ENCODE measurements at regions not wholly inside any gene's neighbourhood (a gene's known extent, or its start where the extent isn't known, plus 50 kb on each side); places are given as distances from the start of the nearest gene placed in this dataset.

DNA sequence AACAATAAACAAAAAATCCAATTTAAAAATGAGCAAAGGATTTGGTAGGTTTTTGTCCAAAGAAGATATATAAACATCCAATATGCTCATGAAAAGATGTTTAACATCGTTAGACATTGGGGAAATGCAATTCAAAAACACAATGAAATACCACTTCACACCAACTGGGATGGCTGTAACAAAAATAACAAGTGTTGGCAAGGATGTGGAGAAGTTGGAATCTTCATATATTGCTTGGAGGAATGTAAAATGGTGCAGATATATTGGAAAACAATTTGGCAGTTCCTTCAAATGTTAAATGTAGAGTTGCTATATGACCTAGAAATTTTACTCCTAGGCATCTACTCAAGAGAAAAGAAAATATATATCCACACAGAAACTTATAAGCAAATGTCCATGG, 224.3 kb downstream of the AUH start:
- H3K9me3 ChIP-seq: no peaks in the 10 kb centered on the region
- intact Hi-C loops (cut with DNase I): no loop called here
- TF ChIP-seq EP300 (IDR thresholded peaks at IDR 0.05): no peak
- no peak for TF ChIP-seq POLR2A (IDR thresholded peaks at IDR 0.05)
- TF ChIP-seq, protein P1, sequence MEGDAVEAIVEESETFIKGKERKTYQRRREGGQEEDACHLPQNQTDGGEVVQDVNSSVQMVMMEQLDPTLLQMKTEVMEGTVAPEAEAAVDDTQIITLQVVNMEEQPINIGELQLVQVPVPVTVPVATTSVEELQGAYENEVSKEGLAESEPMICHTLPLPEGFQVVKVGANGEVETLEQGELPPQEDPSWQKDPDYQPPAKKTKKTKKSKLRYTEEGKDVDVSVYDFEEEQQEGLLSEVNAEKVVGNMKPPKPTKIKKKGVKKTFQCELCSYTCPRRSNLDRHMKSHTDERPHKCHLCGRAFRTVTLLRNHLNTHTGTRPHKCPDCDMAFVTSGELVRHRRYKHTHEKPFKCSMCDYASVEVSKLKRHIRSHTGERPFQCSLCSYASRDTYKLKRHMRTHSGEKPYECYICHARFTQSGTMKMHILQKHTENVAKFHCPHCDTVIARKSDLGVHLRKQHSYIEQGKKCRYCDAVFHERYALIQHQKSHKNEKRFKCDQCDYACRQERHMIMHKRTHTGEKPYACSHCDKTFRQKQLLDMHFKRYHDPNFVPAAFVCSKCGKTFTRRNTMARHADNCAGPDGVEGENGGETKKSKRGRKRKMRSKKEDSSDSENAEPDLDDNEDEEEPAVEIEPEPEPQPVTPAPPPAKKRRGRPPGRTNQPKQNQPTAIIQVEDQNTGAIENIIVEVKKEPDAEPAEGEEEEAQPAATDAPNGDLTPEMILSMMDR (IDR thresholded peaks at IDR 0.05): no peak

DNA sequence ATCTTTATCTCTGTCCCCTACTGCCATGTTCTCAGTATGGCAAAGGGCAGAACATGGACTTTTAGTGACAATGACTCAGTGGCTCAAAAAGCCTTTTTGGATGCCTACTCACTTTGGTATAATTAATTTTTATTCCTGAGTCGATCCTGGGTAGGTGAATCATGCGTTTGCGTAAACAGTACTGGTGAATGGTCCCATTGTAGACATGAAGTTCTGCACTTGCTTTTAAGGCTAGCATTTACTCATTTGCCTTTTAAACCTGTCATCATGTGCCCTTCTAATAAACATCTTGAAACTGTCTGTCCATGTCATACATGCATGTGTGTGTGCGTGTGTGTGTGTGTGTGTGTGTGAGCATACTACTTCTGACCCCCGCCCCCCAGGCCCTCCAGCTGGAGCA, 223.0 kb downstream of the AUH start:
- Histone ChIP-seq H3K4me3 (no peak overlapping the region), H3K36me3 (no peaks in the 10 kb centered on the region), H3K9me3 (no peaks in the 10 kb centered on the region), H3K4me1 (ENCODE audit: insufficient read depth) (no peaks in the 10 kb centered on the region), H3K27ac (no peak overlapping the region), H3K27me3 (no peaks in the 10 kb centered on the region)
- TF ChIP-seq, protein P1 (IDR thresholded peaks at IDR 0.05): no peak
- TF ChIP-seq EP300 (IDR thresholded peaks at IDR 0.05): no peak
- no peak for TF ChIP-seq POLR2A (IDR thresholded peaks at IDR 0.05)
- WGBS, 3 donors: 66 to 77% (median 74%) methylated on average over 5 of the region's 5 CpGs
- DNase-seq: no peak
- intact Hi-C loops (cut with DNase I): no loop called here

More for the DNA sequence above, 224.3 kb downstream of the AUH start:
- Histone ChIP-seq H3K27ac (no peak overlapping the region), H3K4me1 (ENCODE audit: insufficient read depth) (no peaks in the 10 kb centered on the region), H3K27me3 (no peaks in the 10 kb centered on the region), H3K36me3 (no peaks in the 10 kb centered on the region), H3K4me3 (no peak overlapping the region)
- WGBS, 3 donors: 82 to 90% (median 84%) methylated on average over 1 of the region's 1 CpG
- no peak for DNase-seq

DNA sequence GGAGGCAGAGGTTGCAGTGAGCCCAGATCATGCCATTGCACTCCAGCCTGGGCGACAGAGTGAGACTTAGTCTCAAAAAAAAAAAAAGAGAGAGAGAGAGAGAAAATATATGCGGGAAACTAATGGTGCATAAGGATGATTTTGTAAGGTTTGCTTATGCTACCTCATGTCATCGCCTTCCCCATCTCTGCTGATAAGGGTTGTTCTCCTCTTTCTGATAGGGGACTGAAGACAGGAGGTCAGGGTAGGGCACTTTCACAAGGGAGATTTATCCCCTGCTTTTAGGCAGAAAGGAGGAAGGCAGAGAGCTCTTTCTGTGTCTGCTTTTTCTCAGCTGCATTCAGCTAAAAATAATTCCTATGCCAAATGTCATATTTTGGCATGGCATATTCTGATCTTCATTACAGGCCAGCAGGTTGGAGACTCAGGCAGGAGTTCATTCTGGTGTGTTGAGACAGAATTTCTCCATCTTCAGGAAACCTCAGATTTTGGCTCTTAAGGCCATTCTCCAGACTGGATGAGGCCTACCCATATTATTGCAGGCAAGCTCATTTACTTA, 220.2 kb downstream of the AUH start:
- 38 to 47% (median 41%) methylated on average over 3 of the region's 3 CpGs for WGBS, 3 donors
- H3K4me3 ChIP-seq: no peak overlapping the region
- DNase-seq: no peak

DNA sequence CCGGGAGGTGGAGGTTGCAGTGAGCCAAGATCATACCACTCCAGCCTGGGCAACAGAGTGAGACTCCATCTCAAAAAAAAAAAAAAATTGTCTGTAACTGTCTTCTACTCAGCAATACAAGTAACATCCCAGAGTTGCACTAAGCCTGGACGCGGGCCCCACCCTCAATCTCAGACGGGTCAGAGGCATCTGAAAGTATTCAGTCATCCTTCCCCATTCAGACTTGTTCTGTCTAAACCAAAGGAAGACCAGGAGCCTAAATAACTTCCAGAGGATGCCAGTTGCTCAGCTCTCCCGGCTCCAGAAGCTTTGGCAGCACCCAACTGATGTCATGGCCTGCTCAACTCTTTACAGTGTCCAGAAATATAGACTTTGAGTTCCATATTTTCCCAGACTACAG, 218.6 kb downstream of the AUH start:
- Histone ChIP-seq H3K4me1 (ENCODE audit: insufficient read depth) (no peaks in the 10 kb centered on the region), H3K9me3 (no peaks in the 10 kb centered on the region), H3K4me3 (no peak overlapping the region), H3K27me3 (no peaks in the 10 kb centered on the region), H3K27ac (no peak overlapping the region), H3K36me3 (no peaks in the 10 kb centered on the region)
- intact Hi-C loops (cut with DNase I): no loop called here
- WGBS, 3 donors: 92 to 98% (median 96%) methylated on average over 5 of the region's 5 CpGs
- no peak for DNase-seq
- no peak for TF ChIP-seq POLR2A (IDR thresholded peaks at IDR 0.05)
- no peak for TF ChIP-seq EP300 (IDR thresholded peaks at IDR 0.05)

More for the DNA sequence above, 220.2 kb downstream of the AUH start:
- H3K27me3 ChIP-seq: no peaks in the 10 kb centered on the region
- TF ChIP-seq POLR2A (IDR thresholded peaks at IDR 0.05) (no peak), EP300 (IDR thresholded peaks at IDR 0.05) (no peak)
- TF ChIP-seq, protein P1 (IDR thresholded peaks at IDR 0.05): no peak
- no peaks in the 10 kb centered on the region for H3K4me1 ChIP-seq (ENCODE audit: insufficient read depth)
- intact Hi-C loops (cut with DNase I): no loop called here
- H3K36me3 ChIP-seq: no peaks in the 10 kb centered on the region
- no peak overlapping the region for H3K27ac ChIP-seq
- no peaks in the 10 kb centered on the region for H3K9me3 ChIP-seq

DNA sequence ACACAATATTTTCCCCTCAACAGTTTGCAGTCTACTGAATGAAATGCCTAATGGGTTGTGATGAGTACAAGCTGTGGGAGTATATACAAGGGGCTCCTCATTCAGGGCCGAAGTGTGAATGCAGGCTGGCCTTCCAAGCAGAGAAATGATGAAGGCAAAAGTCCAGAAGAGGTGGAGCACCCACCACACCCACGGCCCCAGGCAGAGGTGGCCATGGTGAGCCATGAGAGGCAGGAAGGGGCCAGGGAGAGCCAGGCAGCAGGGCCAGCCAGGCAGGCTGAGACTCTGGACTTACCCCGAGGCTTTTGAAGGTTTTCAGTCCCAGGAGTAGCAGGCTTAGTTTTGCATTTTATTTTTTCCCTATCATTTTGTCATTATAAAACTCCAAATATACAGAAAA, 218.1 kb downstream of the AUH start:
- intact Hi-C loops (cut with DNase I): no loop called here
- Histone ChIP-seq H3K36me3 (no peaks in the 10 kb centered on the region), H3K27me3 (no peaks in the 10 kb centered on the region), H3K9me3 (no peaks in the 10 kb centered on the region), H3K4me1 (ENCODE audit: insufficient read depth) (no peaks in the 10 kb centered on the region), H3K27ac (no peak overlapping the region), H3K4me3 (no peak overlapping the region)
- WGBS, 3 donors: 67 to 82% (median 74%) methylated on average over 3 of the region's 3 CpGs
- TF ChIP-seq EP300 (IDR thresholded peaks at IDR 0.05) (no peak), POLR2A (IDR thresholded peaks at IDR 0.05) (no peak)
- TF ChIP-seq, protein P1 (IDR thresholded peaks at IDR 0.05): no peak
- DNase-seq: no peak

Data from ovary (tissue), 7 donors.